GM18858 (cell line): ENCODE measurements at regions not wholly inside any gene's neighbourhood (a gene's known extent, or its start where the extent isn't known, plus 50 kb on each side); places are given as distances from the start of the nearest gene placed in this dataset.

Experiments used
- ATAC-seq: cut with Tn5 transposase; IDR thresholded peaks from one replicate; pipeline ENCODE4 v1.9.1; 2021; ENCODE audit not compliant: unreplicated experiment

DNA sequence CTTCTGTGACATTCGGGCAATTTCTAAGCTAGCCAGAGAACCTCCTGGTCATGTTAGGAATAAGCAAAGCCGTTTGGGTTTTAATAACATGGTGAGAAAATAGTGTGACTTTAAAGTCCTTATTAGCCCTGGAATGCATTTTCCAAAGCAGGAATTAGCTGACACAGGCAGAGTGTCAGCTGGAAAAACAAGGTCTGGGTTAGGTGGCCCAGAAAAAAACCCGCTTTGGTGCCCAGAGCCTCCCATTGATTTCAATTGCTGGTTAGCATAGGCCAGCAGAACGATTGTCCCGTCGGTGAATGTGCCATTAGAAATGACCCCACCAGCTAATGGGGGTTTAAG is 62.1 kb upstream of the CPEB4 start:
- ATAC-seq = no peak

DNA sequence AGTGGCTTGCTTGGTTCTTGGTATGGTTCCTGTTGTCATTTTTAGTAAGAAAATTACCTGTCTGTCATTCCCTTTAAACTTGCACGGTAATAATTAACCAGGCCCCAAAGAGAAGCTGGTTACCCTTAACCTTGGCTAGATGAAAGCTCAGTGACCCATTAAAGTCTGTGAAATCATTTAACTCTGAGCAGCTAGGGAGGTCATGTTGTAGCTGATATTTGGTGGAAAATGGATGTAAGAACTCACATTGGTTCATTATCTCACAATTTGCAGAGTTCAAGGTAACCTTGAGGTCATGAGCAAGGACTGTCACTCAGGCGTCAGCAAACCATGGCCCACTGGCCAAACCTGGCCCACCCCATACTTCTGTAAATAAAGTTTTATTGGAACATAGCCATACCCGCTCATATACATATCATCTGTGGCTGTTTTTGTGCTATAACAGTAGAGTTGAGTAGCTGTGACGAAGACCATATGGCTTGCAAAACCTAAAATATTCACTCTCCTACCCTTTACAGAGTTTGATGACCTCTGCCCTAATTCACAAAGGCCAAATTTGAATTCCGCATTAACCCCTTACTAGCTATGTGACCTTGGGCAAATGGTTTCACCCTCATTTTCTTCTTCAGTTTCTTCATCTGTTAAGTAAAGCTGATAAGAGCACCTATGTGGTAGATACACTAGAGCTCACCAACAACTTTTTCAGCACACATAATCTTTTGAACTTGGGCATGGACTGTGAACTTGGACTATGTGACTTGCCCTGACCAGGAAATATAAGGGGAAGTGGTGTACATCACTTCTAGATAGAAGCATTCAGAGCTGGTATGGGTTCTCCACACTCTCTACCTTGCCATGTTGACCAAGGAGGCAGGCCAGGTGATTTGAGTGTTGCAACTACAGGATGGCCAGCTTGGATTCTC is 61.5 kb upstream of the CPEB4 start:
- no peak for ATAC-seq

DNA sequence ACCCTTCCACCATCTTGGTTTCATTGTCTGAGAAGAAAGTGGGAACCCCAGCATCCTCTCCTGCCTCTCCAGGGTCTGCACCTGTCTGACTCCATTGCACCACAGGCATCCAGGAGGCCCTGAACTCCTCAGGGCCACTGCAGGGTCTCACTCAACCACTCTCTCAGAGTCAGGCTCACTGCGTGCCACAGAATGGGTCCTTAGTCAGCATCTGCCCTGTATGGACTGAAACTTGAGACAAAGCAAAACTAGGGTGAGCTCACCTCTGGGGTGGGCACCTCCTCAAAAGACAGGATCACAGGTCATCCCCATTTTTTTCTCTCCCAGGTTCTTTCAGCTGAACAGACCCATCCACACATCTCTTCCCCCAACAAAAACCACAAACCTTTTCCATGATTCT is 59.2 kb upstream of the CPEB4 start:
- ATAC-seq = no peak

DNA sequence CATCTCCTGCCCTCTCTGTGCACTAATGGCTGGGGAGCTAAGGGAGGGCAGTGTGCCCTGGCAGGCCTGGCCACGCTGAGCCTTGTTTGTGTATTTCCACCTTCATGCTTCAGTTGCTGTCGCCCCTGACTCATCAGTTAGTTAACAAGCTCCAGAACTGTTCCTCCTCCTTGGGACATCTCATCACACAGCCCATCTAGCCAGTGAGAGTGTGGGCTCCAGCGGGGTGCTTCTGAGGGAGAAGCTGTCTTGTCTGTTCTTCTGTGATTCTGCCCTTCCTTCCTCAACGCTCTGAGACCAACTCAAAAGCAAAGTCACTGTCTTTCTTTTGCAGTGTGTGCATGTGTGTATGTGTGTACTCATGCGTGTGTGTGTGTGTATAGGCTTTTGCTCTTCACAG is 58.3 kb upstream of the CPEB4 start:
- ATAC-seq = peak; percentile 45

DNA sequence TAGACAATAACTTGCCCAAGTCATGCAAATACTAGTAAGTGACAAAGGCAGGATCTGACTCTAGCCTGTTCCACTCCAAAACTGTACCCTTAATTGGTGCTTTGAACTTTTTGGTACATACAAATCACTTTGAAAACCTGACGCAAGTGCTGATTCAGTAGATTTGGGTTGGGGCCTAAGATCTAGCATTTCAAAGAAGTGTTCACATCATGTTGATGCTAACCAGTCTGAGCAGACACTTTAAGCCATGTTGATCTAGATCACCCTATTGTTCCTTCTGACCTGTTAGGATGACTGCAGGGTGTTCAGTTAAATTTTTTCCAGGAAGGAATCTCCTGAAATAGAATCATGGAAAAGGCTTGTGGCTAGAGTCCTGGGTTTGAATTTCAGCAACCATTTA is 57.7 kb upstream of the CPEB4 start:
- ATAC-seq = no peak

DNA sequence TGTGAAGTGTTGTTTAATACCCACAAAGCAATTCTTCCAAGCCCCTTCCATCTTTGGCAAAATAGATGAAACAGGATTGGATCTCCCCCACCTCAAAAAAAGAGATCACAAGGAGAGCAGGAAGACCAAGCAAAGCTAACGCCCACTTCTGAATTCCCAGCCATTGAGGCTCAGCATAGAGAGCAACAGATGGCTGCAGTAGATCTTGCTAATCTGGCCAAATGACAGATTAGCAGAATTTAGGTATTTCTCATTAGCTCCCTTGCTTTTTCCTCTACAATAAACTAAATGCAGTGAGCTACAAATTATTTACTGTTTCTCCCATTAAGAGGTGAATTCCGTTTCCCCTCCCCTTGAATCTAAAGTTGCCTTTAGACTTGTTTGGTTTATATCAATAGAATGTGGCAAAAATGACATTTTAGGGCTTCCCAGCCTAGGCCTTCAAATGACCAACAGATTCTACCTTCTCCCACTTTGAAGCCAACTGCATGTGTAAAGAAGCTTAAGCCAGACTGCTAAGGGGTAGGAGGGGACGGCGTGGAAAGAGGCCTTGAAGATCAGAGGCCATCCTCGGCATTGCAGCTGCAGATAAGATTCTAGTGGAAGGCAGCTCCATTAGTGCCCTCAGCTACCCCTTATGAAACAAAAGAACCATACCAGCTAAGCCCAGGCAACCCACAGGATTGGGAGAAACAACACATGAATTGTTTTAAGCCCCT is 56.8 kb upstream of the CPEB4 start:
- ATAC-seq = no peak

DNA sequence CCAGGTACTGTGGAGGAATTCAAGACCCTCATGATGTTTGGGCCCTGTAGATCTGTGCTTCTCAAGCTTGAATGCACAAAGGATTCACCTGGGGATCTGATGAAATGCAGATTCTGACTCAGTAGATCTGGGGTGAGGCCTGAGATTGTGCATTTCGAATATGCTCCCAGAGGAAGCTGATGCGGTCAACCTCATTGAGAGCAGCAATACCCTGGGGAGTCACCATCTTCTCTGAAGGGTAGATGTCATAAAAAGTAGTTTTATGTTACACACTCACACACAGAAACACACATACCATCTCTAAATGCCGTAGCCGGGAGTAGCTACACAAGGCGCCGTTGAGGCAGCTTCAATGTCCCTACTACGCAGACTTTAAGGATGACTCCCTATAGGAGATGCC is 55.8 kb upstream of the CPEB4 start:
- no peak for ATAC-seq

DNA sequence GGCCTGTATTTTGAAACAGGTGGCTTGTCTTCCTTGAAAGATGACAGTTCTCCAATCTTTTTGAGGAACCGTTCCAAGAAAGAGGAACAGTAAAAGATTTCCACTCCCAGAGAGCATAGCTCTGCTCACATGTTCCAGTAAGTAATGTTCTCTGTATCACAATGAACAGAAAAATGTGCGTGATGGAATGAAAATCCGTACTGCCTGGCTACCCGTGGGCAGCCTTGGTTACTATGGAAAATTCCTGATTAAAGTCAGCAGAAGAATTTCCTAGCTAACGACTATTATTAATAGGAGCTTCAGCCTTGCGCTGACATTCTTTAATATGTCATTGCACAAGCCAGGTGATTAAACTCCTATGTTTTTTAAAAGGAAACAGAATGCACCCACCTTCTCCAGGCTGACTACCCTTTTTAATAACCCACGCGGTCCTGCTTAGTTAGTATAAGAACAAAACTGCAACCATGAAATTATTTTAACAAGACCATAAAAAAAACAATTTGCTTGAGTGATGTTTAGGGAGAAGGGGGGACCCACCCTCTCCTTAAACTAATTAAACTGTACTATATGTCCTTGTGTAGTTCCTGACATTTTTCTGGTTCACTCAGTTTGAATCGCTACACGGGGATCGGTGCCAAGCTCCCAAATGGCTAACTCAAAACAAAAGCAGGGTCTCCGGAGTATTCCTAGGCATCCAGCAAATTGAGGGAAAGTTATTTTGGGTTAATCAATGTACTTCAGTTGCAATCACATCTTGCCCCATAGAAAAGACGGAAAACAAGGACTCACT is 54.8 kb upstream of the CPEB4 start:
- no peak for ATAC-seq

DNA sequence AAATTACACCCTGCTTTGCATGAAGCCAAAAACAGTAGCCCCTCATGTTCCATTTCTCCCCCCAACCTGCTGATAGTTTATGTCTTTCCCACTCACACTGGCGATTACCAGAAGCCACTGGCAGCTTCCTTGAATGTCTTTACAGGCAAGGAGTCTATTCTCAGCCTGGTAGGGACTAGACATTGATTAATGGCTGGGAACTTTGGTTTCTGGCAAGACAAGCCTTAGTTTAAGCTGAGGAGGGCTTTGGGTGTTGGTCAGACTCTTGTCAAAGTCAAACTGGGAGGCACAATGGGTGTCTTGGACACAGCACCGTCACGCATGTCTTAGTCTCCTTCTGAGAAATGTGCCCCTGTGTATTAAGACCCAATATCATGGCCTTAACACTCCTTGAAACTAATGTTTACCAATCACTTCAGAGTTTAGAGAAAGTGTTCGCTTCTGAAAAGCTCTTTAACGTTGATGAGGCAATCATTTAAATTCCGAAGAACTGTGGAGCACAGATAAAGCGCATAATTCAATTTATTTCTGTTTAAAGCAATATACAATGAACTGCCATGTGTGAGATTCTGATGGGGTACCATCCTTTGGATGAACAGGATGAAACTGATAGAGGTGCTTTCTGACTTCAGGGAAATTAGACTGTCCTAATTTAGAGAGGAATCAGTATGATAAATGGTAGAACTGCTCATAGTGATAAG is 53.9 kb upstream of the CPEB4 start:
- no peak for ATAC-seq

DNA sequence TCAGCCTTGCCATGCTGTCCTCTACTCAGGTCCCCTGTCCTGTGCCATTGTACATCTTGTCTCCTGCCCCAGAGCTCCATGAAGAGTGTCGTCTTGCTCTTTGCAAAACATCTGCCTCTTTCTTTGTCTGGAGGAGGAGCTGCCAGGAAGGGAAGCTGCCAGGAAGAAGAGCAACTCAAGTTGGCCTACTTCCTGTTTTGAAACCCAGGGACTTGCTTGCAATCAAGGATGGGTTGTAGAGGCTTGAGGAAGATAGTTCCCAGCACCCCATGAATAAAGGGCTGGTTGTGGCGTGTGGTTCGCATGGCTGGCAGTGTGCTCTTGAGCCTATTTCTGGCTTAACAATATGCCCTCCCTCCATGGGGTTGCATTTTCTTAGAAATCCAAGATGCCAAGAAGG is 53.0 kb upstream of the CPEB4 start:
- ATAC-seq = no peak

DNA sequence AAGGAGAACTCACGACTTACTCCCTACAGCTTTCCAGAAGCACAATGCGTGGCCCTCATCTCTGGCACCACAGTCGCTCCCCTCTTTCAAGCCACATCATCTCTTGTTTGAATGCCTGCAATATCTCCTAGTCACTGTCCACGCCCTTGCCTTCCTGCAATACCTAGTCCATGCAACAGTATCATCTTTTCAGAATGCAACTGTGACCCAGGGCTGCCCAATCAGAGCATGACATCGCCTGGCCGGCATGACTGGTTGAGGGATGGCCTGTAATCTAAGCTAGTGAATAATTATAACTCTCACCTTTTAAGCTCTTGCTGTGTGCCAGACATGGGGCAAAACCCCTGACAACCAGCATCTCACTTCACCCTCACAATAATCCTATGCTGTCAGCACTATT is 52.5 kb upstream of the CPEB4 start:
- ATAC-seq = no peak

DNA sequence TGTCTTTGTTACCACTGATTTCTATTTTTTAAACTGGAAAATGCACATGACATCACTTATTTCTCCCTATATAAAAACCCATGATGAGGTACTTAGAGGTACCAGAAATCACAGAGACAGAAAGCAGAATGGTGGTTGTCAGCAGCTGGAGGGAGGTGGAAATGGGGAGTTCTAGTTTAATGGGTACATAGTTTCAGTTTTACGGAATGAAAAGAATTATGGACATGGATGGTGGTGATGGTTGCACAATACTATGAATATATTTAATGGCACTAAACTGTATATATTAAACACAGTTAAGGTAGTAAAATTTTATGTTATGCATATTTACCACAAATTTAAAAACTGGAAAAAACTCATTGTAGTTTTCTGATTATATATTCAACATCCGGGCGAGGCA is 50.5 kb upstream of the CPEB4 start:
- ATAC-seq = no peak
